GM10248 (cell line): ENCODE measurements at regions not wholly inside any gene's neighbourhood (a gene's known extent, or its start where the extent isn't known, plus 50 kb on each side); places are given as distances from the start of the nearest gene placed in this dataset.

Source experiments
- CTCF ChIA-PET: fragments of 300-600 bp; sonication (Branson Sonifier 250); formaldehyde crosslinking; extraction: SDS; loops from one replicate; lab custom pipeline; 2021; ENCODE audit warnings: antibody characterized with exemption; lab: Yijun Ruan, JAX
- POLR2A ChIA-PET: fragments of 350-650 bp; sonication (Branson Sonifier 250); formaldehyde crosslinking; extraction: SDS; loops from one replicate; lab custom pipeline; 2020; ENCODE audit warnings: antibody characterized with exemption; lab: Yijun Ruan, JAX
- DNase-seq: peaks from one replicate; pipeline ENCODE4 v3.0.0; 2012; ENCODE audit errors: extremely low spot score
- CTCF ChIP-seq: IDR thresholded peaks from 2 replicates; pipeline ENCODE4 v1.5.1; 2012; ENCODE audit warnings: mild to moderate bottlenecking, low read depth; ENCODE audit errors: extremely low read depth, missing control alignments, control extremely low read depth

DNA sequence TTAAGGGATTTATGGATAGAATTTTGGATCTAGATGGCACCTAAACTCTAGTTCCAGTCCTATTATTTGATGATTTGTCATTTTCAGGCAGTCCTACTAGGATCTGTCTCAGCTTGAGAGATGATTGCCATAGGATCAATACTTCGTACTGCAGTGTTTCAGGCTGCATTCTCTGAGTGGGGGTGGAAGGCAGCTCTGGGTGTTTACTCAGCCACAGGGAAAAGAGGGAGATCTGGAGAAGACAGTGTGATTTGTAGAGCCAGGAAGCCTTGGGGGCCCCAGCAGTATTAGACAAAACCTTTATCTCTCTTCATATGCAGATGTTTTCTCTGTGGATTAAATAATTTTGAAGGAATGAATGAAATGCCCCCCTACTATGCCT lies 188.4 kb upstream of the SYNPR start:
- ChIA-PET POLR2A (no interaction called here), CTCF (no interaction called here)
- no peak for DNase-seq
- no peak for TF ChIP-seq CTCF

GRCh38 chr3:63090656-63091055 lies 187.5 kb upstream of the SYNPR start:
- no peak for TF ChIP-seq CTCF
- CTCF ChIA-PET, result no interaction called here
- POLR2A ChIA-PET, result no interaction called here
- DNase-seq, result no peak

GRCh38 chr3:63092515-63092914 lies 185.6 kb upstream of the SYNPR start:
- no peak for TF ChIP-seq CTCF
- ChIA-PET CTCF (interaction anchor here (0.8 to 1.6 kb wide), 2 partner anchors 12 to 23 kb away, joined by 3 to 4 read pairs; no protein-coding TSS in a partner anchor), POLR2A (no interaction called here)
- no peak for DNase-seq

DNA sequence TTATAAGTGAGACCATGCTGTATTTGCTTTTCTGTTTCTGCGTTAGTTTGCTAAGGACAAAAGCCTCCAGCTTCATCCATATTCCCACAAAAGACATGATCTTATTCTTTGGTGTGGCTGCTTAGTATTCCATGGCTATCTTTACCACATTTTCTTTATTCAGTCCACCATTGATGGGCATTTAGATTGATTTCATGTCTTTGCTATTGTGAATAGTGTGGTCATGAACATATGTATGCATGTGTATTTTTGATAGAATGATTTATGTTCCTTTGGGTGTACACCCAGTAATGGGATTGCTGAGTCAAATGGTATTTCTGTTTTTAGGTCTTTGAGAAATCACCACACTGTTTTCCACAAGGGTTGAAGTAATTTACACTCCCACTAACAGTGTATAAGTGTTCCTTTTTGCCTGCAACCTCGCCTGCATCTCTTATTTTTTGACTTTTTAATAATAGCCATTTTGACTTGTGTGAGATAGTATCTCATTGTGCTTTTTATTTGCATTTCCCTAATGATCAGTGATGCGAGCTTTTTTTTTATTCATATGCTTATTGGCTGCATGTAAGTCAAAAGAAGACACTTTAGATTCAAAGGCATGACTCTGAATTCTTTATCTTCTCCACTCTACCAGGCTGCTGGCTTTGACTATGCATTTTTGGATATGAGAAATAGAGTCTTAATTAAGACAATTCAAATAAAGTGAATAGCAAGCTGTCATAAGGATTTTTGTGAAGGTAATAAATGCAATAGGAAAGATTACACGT lies 183.3 kb upstream of the SYNPR start:
- ChIA-PET CTCF (interaction anchor here (0.9 to 1.6 kb wide), 4 partner anchors 10 to 18 kb away, joined by 3 to 4 read pairs (median 4); no protein-coding TSS in a partner anchor), POLR2A (no interaction called here)
- no peak for TF ChIP-seq CTCF
- no peak for DNase-seq

DNA sequence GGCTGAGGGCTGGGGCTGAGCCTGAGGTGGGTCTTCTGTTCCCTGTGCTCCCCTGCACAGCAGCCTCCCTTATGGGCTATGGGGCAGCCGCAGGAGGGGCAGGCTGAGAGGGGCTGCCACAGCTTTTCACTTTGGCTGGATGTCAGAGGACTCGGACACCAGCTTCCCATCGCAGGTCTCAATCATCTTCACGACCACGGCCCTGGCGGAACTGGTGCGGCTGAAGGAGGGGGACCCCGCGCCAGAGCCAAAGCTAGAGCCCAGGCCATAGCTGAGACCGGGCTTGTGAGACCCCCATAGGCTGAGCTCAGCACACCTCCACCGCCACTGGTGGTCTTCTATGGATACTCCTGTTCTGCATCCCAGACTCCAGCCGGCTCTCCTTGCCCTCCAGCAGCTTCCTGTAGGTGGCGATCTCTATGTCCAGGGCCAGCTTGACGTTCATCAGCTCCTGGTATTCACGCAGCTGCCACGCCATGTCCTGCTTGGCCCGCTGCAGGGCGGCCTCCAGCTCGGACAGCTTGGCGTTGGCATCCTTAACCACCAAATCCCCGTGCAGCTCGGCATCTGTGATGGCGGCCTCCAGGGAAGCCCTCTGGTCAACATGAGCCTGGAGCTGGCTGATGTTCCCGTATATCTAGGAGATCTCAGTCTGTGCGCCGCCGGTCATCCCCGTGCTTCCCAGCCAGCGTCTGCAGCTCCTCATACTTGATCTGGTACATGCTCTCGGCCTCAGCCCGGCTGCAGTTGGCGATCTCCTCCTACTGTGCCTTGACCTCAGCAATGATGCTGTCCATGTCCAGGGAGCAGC lies 181.7 kb upstream of the SYNPR start:
- no peak for TF ChIP-seq CTCF
- ChIA-PET CTCF (interaction anchor here (0.9 to 1.6 kb wide), 5 partner anchors 8 to 17 kb away, joined by 3 to 4 read pairs (median 3); no protein-coding TSS in a partner anchor), POLR2A (no interaction called here)
- no peak for DNase-seq

GRCh38 chr3:63097396-63097795 lies 180.7 kb upstream of the SYNPR start:
- POLR2A ChIA-PET, result no interaction called here
- no peak for TF ChIP-seq CTCF
- DNase-seq, result no peak
- CTCF ChIA-PET, result interaction anchor here (0.8 kb wide), 1 partner anchor 15 kb away, joined by 3 read pairs; no protein-coding TSS in a partner anchor
